PC-9 (cell line): ENCODE measurements at regions not wholly inside any gene's neighbourhood (a gene's known extent, or its start where the extent isn't known, plus 50 kb on each side); places are given as distances from the start of the nearest gene placed in this dataset.

Experiments used
- BruUV-seq: library from RNA; stranded (reverse); fragments of 400-500 nt; replicated peaks from 2 replicates; lab custom pipeline; 2021; lab: Mats Ljungman, UMichigan
- CTCF ChIA-PET: fragments of 300-600 bp; sonication (Branson Sonifier 250); formaldehyde crosslinking; loops from one replicate; lab custom pipeline; 2022; ENCODE audit warnings: antibody characterized with exemption; lab: Charles Lee
- POLR2A ChIA-PET: fragments of 300-600 bp; sonication (Branson Sonifier 250); formaldehyde crosslinking; loops from one replicate; lab custom pipeline; 2022; ENCODE audit warnings: antibody characterized with exemption; ENCODE audit not compliant: unreplicated experiment; lab: Charles Lee
- DNase-seq, 2 experiments: peaks; one replicate each; pipeline versions ENCODE4 v3.0.0 to v3.0.0-alpha.2; 2015 to 2022; ENCODE audit warnings: mixed read lengths in 1 of 2
- H2AFZ ChIP-seq: fragments of 200-600 bp; sonication (generic); 2 replicates; pipeline ENCODE4 v1.8.1; 2017; ENCODE audit warnings: antibody characterized with exemption
- H3F3A ChIP-seq: fragments of 200-600 bp; sonication (generic); 2 replicates; pipeline ENCODE4 v1.8.1; 2017; ENCODE audit warnings: antibody characterized with exemption, mild to moderate bottlenecking, low read depth; ENCODE audit not compliant: insufficient read depth
- H3K27ac ChIP-seq: fragments of 200-600 bp; sonication (generic); 2 replicates; pipeline ENCODE4 v1.6.1; 2016; ENCODE audit warnings: mixed run types
- H3K27me3 ChIP-seq: fragments of 200-600 bp; sonication (generic); 2 replicates; pipeline ENCODE4 v1.6.1; 2016; ENCODE audit warnings: low read depth, mixed run types; ENCODE audit not compliant: insufficient read depth
- H3K36me3 ChIP-seq: fragments of 200-600 bp; sonication (generic); 2 replicates; pipeline ENCODE4 v1.6.1; 2016; ENCODE audit warnings: low read depth, mixed run types
- H3K4me1 ChIP-seq: fragments of 200-600 bp; sonication (generic); replicated peaks from 2 replicates; pipeline ENCODE4 v1.6.1; 2016; ENCODE audit warnings: mixed run types; ENCODE audit not compliant: insufficient read depth
- H3K4me2 ChIP-seq: fragments of 200-600 bp; sonication (generic); 2 replicates; pipeline ENCODE4 v1.6.1; 2017; ENCODE audit warnings: mixed run types
- H3K4me3 ChIP-seq: fragments of 200-600 bp; sonication (generic); 2 replicates; pipeline ENCODE4 v1.6.1; 2016; ENCODE audit warnings: mixed run types
- H3K79me2 ChIP-seq: fragments of 200-600 bp; sonication (generic); 2 replicates; pipeline ENCODE4 v1.6.1; 2017; ENCODE audit warnings: low read depth, mixed run types
- H3K9me2 ChIP-seq: fragments of 200-600 bp; sonication (generic); 2 replicates; pipeline ENCODE4 v1.8.1; 2017; ENCODE audit warnings: mild to moderate bottlenecking; ENCODE audit not compliant: insufficient read depth
- H3K9me3 ChIP-seq: fragments of 200-600 bp; sonication (generic); 2 replicates; pipeline ENCODE4 v1.8.1; 2016; ENCODE audit warnings: low read depth; ENCODE audit not compliant: insufficient read depth
- H4K20me1 ChIP-seq: fragments of 200-600 bp; sonication (generic); 2 replicates; pipeline ENCODE4 v1.8.1; 2017; ENCODE audit not compliant: insufficient read depth
- EZH2 ChIP-seq: fragments of 200-600 bp; sonication (generic); IDR thresholded peaks from 2 replicates; pipeline ENCODE4 v1.8.0; 2017; ENCODE audit warnings: antibody characterized with exemption, low read depth
- intact Hi-C: fragments of 100-400 bp; cut with micrococcal nuclease; formaldehyde crosslinking; loops from one replicate; pipeline ENCODE4 v1.10.0; 2022; ENCODE audit not compliant: unreplicated experiment
- TF ChIP-seq, protein P1 (sequence below): fragments of 200-600 bp; sonication (generic); conservative IDR thresholded peaks from 2 replicates; pipeline ENCODE4 v1.6.1; 2017; ENCODE audit warnings: mixed run types, antibody characterized with exemption, mild to moderate bottlenecking, moderate library complexity

DNA sequence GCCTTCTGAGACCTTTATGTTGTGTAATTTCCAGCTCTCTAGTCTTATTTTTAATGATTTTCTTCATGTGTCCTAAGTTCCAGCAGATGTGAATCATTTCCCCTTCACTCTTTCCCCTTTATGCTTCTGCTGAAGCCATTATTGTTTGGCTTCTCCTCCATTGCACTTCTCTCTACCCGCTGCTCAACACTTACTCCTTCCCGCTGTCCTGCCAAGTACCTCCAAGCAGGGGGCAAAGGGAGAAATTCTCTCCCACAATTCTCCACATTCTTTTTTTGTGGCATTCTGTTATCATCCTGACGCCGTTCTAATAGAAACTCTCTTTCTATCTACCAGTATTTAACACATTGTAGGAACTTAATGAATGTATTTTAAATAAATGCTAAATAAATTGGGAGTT lies 388.9 kb upstream of the TPK1 start:
- TF ChIP-seq, protein P1, sequence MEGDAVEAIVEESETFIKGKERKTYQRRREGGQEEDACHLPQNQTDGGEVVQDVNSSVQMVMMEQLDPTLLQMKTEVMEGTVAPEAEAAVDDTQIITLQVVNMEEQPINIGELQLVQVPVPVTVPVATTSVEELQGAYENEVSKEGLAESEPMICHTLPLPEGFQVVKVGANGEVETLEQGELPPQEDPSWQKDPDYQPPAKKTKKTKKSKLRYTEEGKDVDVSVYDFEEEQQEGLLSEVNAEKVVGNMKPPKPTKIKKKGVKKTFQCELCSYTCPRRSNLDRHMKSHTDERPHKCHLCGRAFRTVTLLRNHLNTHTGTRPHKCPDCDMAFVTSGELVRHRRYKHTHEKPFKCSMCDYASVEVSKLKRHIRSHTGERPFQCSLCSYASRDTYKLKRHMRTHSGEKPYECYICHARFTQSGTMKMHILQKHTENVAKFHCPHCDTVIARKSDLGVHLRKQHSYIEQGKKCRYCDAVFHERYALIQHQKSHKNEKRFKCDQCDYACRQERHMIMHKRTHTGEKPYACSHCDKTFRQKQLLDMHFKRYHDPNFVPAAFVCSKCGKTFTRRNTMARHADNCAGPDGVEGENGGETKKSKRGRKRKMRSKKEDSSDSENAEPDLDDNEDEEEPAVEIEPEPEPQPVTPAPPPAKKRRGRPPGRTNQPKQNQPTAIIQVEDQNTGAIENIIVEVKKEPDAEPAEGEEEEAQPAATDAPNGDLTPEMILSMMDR = no peak
- no peak for TF ChIP-seq EZH2
- BruUV-seq = no TSS peak
- CTCF ChIA-PET = no interaction called here

DNA sequence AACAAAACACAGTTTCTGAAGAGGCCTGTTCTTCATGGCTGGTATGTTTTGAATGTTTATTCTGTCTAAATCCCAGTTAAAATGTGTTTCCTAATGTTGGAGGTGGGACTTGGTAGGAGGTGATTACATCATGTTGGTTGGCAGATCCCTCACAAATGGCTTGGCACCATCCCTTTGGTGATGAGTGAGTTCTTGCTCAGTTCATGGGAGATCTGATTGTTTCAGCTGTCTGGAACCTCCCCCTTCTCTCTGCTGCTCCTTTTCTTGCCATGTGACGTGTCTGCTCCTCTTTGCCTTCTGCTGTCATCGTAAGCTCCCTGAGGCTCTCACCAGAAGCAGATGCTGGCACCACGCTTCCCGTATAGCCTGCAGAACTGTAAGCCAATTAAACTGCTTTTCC lies 383.6 kb upstream of the TPK1 start:
- BruUV-seq = no TSS peak
- POLR2A ChIA-PET = no interaction called here

More for the DNA sequence above, 388.9 kb upstream of the TPK1 start:
- no peak overlapping the region for H3K27ac ChIP-seq
- H3K79me2 ChIP-seq = no peaks in the 10 kb centered on the region
- H2AFZ ChIP-seq = no peak overlapping the region
- H3K4me1 ChIP-seq = no peaks in the 10 kb centered on the region
- H3F3A ChIP-seq = no peaks in the 10 kb centered on the region
- H3K9me2 ChIP-seq = no peaks in the 10 kb centered on the region
- H3K9me3 ChIP-seq = no peaks in the 10 kb centered on the region
- no peaks in the 10 kb centered on the region for H4K20me1 ChIP-seq
- intact Hi-C loops = loop anchor here (1.0 kb wide), 1 partner anchor 47 kb away; no protein-coding TSS in a partner anchor
- no peaks in the 10 kb centered on the region for H3K27me3 ChIP-seq
- no peak overlapping the region for H3K4me3 ChIP-seq
- H3K4me2 ChIP-seq = no peak overlapping the region
- H3K36me3 ChIP-seq = no peaks in the 10 kb centered on the region
- no peak for DNase-seq
- POLR2A ChIA-PET = no interaction called here

DNA sequence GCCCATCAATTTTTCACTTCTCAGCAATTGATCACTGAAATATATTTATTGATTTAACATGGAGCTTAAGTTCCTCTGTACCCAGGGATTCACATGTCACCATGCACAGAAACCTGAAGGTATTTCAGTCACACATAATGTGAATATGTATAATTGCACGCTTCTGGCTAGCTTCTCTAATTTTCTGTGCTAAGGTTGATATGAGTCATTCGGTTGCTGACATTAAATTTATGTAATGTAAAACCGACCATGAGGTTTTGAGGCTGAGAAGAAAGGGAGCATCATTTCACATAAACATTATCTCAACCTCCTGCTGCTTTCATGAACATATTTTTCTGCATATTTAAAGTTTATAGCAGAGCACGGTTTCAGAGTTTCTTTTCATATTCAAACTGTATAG lies 381.0 kb upstream of the TPK1 start:
- Histone ChIP-seq H3K4me2 (no peak overlapping the region), H3K79me2 (no peaks in the 10 kb centered on the region), H3K27me3 (no peaks in the 10 kb centered on the region), H2AFZ (no peak overlapping the region), H3K4me1 (no peaks in the 10 kb centered on the region), H3K4me3 (no peak overlapping the region), H3K9me2 (no peaks in the 10 kb centered on the region), H4K20me1 (no peaks in the 10 kb centered on the region), H3K27ac (no peak overlapping the region), H3K36me3 (no peaks in the 10 kb centered on the region), H3K9me3 (no peaks in the 10 kb centered on the region), H3F3A (no peaks in the 10 kb centered on the region)
- BruUV-seq = no TSS peak
- ChIA-PET CTCF (no interaction called here), POLR2A (no interaction called here)
- DNase-seq = no peak
- no peak for TF ChIP-seq EZH2
- TF ChIP-seq, protein P1 = no peak
- intact Hi-C loops = no loop called here

More for the DNA sequence above, 383.6 kb upstream of the TPK1 start:
- no peaks in the 10 kb centered on the region for H4K20me1 ChIP-seq
- no peaks in the 10 kb centered on the region for H3F3A ChIP-seq
- no peaks in the 10 kb centered on the region for H3K9me3 ChIP-seq
- no peak for DNase-seq
- H3K79me2 ChIP-seq = no peaks in the 10 kb centered on the region
- no peaks in the 10 kb centered on the region for H3K36me3 ChIP-seq
- TF ChIP-seq EZH2 = no peak
- TF ChIP-seq, protein P1 = no peak
- H3K27me3 ChIP-seq = no peaks in the 10 kb centered on the region
- H2AFZ ChIP-seq = no peak overlapping the region
- H3K4me3 ChIP-seq = no peak overlapping the region
- CTCF ChIA-PET = no interaction called here
- no peaks in the 10 kb centered on the region for H3K4me1 ChIP-seq
- H3K9me2 ChIP-seq = no peaks in the 10 kb centered on the region
- no peak overlapping the region for H3K27ac ChIP-seq
- intact Hi-C loops = no loop called here
- H3K4me2 ChIP-seq = no peak overlapping the region
